DMS53 treated with DMSO at 0.1 percent for 48 hours (cell line): ENCODE measurements at regions not wholly inside any gene's neighbourhood (a gene's known extent, or its start where the extent isn't known, plus 50 kb on each side); places are given as distances from the start of the nearest gene placed in this dataset.
"Not testable (repeated sequence)": the region's sequence is repeated elsewhere in the genome, so short reads cannot be mapped to it uniquely, and the experiment has no call there.

Experiments used
- DNase-seq: peaks from one replicate; lab custom pipeline; 2025; ENCODE audit not compliant: unreplicated experiment; lab: John Stamatoyannopoulos, UW

DNA sequence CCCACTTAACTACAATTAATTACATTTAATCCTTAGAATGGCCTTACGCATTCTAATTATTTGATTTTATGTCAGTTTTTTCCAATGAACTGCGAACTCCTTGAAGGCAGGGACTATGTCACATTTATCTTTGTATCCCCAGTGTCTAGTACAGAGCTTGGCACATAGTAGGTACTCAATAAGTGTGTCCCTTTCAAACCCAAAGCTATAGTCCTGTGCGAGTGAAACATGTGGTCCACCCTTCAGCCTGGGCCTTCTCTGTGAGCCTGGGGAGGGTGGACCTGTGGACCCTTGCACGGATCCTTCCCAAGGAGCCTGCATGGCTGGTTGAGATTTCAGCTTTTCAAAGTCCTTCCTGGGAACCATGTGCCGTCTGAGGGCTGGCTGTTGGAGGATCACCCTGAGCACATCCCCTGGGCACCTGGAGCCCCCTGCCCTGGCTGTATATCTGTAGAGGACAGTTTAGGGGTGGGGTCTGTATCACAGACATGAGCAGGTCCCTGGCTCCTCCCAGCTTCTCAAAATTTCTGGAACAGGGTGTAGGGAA, 103.1 kb downstream of the IER5 start:
- no peak for DNase-seq

DNA sequence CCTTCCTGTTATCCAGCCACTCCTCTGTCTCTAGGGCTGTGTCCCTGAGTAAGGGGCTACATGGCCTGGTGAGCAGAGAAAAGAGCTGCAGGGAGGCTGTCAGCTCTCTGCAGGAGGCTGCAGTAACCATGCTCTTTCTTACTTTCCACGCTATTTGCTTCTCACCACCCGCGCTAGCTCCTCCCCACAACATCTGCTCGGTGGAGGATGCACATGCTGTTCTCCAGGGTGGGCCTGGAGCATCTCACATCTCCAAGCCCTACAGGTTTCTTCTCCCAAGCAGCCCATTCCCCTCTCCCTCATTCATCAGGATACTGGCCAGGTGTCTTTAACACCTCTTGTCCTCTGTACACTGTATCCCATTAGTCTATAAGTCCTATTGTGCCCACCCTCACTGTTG, 103.8 kb downstream of the IER5 start:
- DNase-seq: no peak

DNA sequence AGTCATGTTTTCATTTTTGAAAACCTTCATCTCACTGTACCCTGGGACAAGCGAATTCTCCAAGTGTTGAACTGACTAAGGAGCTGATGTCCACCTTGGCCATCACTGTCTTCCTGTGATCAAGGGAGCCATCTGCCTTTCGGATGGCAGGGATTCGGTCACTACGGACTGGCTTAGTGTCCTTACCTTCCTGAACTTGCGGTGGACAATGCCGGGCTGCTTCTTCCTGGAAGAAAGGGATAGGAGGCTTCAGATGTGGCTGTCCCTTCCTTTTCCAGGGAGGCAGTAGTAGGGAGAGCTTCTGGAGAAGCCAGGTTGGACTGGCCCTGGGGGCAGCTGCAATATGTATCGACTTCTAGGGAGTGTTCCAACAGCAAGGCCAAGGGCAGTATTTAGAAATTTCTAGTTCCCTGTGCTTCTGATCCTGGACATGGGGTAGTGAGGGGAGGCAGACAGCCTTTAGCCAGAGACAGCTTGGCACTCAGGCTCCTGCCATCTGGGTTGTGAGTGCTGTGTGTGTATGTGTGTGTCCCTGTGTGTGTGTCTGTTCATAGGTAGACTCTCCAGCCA, 114.6 kb downstream of the IER5 start:
- DNase-seq: no peak

DNA sequence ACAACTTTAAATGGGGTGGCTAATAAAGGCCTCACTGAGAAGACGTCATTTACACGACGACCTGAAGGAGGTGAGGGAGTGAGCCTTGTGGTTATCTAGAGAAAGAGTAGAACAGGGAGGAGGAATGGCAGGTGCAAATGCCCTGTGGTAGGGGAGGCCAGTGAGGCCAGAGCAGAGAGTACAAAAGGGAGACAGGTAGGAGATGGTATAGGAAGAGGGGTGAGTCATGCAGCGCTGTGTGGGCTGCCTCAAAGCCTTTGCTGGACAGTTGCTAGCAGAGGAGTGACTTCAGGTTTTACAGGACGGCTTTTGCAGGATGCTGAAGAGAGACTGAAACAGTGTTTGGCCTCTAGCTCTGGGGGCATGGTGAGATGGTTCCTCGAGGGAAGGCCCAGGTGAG, 116.0 kb downstream of the IER5 start:
- DNase-seq: no peak

DNA sequence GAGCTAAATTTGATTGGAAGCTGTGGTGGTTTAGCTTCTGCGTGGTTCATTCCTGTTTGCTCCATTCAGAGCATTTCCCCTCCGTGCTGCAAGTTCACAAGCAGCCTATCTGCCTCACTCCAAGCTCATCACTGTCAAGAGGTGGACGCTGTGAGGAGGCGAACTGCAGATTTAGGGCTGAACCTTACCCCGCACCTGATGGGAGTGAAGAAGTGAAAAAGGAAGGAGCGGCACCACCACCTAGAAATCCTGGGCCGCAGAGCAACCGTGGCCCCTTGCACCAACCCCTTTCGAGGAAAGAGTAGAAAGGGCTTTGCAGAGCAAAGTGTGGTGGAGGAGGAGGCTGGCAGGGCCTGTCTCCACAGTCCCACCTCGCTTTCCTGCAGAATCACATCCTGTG, 117.4 kb downstream of the IER5 start:
- no peak for DNase-seq

DNA sequence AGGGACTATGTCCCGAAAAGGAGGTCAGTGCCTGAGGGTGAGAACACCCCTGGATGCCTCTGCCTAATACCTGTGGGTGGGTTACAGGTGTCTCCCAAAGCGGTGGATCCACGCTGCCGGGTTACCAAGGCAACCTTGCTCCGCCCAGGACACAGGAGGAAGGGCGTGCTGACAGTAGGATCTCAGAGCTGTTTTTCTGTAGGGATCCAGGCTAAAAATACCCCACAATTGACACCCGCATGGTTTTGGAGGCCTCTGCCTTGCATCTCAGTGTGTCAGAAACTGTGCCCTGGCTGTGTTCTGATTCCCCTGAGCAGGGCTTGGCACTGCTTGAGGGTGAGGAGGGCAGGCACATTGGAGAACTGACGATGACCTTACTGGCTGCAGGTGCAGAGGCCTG, 118.0 kb downstream of the IER5 start:
- DNase-seq: no peak

DNA sequence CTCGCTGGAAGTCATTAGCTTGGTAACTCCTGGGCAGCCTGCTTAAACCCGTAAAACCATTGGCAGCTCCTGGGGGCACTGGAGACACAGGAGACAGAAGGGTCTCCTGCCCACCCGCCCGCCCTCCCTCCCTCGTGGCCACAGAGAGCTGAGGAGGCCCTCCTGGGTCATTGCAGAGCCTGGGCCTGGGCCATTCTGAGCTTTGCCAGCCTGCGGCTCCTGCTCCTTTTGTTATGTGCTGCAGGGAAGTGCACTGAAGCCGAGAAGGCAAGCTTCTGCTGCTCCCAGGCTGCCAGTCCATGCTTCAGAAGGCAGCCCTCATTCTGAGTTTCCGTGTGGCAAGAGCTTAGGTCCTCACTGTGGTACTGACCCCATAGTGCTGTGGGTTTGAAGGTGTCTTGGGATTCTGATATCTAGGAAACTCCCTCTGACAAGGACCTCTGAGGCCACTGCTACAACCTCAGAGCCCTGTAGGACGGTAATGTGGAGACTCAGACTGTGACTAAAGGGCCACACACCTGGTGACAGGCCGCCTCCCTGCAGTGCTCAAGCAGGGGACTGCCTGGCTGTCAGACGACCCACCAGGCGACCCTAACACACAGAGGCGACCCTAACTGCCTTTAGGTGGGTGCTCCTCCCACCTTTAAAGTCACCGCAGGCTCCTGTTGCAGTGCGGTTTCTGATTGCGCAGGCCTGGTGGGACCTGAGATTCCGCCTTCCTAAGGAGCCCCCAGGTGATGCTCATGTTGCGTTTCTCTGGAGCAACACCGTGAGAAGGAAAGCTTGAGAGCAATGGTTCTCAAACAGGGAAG, 118.7 kb downstream of the IER5 start:
- DNase-seq: no peak

DNA sequence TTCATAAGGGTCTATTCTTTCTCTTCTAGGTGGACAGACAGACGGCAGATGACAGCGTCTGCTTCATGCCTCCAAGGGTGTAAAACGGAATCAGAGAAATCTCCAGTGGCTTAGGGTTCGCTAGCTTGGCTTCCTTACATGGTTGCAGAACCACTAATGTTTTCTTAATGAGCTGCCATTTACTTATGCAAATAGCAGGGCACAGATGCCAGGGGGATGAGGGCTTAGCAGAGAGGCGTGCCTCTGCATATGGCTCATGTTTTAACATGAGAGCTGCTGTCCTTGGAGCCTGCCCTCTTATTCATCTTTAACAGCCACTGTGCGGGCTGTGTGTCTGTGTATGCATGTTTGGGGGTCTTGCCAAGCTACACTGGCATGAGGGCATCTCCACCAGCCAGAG, 119.6 kb downstream of the IER5 start:
- DNase-seq: no peak

DNA sequence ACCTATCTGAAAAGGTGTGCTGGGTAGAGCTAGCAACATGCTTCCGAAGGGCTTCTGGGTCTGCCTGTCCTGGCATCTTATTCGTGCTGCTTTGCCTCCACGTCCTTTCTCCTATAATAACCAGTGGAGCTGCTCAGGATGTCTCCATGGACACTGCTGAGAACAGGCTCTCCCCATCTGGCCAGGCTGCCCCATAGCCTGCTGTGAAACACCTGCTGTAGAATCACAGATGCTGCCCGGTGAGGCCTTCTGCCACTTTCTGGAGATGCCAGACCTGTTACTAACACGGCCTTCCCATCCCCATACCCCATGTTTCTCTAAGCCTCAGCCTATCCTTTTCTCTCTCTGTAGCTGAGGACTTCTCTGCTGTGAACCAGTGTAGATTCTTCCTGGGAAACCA, 120.5 kb downstream of the IER5 start:
- no peak for DNase-seq

DNA sequence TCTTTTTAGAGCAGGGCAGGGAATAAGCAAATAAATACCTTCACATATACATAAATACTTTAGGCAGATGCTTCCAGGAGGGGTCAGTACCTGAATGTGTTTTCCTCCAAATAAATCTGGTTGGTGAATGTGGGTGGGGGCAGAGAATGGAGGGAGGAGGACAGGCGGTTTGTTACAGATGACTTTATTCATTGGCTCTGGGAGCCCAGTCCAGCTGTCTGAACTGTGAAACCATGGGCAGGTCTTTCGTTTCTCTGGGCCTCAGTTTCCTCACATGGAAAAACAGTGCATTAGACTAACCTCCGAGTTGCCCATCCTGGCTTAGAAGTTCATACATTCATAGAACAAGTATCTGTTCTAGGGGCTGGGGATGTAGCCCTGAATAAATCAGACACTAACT, 124.6 kb downstream of the IER5 start:
- DNase-seq: no peak

DNA sequence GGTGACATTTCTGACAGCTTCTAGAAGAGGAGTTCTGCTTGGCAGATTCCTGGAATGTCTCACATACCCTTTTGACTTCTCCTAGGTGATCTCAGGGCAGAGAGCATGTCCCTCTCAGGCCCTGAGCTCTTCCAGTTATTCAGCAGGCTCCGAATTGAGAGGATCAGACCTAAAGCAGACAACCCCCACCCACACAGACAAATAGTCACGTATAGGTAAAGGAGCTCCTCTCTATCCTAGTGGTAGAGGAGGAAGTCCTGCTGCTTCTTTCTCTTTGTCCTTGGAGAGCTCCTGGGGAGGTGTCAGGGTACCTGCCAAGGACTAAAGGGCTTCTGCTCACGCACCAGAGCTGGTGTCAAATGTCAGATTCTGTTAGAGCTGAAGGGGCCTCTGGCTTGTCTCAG, 128.1 kb downstream of the IER5 start:
- no peak for DNase-seq

DNA sequence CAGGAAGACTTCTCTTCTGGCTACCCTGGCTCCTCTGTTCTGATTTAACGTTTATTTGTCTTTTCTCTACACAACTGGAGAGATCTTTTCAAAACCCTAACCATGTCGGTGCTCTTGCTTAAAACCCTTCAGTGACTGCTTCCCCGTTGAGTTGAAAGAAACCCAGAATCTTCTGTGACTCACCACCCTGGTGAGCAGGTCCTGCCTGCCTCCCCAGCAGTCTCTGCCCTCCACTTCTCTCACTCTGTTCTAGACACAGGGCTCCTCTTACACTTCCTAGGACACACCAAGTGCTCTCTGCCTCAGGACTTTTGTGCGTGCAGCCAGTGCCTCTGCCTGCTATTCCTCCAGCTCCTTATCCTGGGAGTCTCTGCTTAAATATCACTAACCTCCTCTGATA, 131.4 kb downstream of the IER5 start:
- DNase-seq: no peak

DNA sequence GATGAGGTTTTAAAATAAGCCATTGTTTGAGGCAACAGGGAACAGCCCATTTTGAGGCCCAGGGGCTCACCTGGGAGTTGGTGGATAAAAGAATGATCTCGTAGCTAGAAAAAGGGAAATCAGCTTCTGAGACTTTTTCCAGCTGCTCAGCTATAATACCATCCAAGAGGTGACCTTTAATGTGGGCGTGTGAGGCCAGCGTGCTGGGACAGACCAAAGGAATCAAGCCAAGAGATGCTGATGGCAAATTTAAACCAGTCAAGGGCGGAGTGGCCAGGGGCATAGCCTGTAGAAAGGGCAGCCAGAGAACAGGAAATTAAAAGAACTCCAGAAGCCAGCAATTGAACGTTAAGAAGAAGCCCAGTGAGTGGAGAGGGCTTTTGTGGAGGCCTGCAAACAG, 132.6 kb downstream of the IER5 start:
- DNase-seq: no peak

DNA sequence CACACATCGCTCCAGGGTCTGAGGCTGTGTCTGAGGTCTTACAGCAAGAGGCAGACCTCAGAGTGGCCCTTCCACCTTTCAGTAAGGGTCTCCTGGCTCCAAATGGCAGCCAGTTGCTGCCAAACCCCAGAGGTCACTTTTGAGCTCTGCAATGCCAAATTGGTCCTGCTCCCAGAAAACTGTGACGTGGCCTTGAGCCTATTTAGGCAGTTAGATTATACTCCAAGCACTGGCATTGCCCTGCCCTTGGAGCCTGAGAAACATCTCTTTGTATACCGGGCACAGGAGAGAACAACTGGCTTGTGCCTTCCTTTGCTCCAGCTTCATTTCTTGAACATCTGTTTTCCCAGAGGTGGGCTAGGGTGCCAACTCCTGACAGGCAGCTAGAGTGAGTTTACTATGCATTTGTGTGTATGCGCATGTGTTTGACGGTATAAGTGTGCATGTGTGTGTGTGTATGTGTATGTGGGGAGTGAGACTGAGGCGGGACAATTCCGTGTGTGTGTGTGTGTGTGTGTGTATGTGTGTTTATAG, 134.5 kb downstream of the IER5 start:
- DNase-seq: no peak

DNA sequence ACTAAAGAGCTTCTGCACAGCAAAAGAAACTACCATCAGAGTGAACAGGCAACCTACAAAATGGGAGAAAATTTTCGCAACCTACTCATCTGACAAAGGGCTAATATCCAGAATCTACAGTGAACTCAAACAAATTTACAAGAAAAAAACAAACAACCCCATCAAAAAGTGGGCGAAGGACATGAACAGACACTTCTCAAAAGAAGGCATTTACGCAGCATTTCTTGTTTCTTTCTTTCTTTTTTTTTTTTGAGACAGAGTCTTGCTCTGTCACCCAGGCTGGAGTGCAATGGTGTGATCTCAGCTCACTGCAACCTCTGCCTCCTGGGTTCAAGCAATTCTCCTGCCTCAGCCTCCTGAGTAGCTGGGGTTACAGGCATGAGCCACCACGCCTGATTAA, 138.2 kb downstream of the IER5 start:
- not testable (repeated sequence) for DNase-seq

DNA sequence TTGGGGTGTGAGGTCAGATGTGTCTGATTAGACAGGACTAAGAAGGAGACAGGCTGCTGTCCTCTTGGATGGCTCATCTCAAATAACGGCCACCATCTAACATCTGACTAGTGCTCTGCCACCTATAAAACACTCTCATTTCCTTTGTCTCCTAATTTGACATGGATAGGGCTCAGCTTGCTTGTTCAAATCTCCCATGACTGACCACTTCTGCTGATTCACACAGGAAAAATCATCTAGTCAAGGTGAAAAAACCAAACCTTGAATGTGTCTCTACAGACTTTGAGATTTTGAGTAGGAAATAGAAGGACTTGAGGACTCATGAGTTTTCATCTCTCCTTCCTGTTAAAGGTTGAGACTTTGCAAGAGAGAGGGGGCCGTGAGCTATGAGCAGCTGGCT, 150.6 kb downstream of the IER5 start:
- DNase-seq: no peak

DNA sequence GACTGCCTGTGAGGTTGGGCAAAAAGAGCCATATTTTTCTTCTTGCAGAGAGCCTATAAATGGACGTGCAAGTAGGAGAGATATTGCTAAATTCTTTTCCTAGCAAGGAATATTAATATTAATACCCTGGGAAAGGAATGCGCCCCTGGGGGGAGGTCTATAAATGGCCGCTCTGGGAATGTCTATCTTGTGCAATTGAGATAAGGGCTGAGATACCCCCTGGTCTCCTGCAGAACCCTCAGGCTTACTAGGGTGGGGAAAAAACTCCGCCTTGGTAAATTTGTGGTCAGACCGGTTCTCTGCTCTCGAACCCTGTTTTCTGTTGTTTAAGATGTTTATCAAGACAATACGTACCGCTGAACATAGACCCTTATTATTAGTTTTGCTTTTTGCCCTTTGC, 157.8 kb downstream of the IER5 start:
- DNase-seq: not testable (repeated sequence)

DNA sequence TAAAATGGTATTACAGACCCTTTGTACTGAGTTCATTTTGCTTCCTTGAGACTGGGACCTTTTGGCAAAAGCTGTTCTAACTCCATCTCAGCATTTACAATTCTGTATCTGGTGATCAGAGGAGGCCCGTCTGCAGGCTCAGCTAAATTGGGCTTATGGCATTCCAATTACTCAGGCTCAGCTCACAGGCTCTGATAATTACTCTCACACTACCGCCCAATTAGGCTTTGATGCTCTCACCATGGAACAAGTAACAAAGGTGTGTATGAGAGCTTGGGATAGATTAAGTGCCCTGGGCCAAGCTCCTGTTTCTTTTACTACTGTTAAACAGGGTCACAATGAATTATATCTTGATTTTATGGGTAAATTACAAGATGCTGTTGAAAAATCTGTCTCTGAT, 159.9 kb downstream of the IER5 start:
- DNase-seq: not testable (repeated sequence)

DNA sequence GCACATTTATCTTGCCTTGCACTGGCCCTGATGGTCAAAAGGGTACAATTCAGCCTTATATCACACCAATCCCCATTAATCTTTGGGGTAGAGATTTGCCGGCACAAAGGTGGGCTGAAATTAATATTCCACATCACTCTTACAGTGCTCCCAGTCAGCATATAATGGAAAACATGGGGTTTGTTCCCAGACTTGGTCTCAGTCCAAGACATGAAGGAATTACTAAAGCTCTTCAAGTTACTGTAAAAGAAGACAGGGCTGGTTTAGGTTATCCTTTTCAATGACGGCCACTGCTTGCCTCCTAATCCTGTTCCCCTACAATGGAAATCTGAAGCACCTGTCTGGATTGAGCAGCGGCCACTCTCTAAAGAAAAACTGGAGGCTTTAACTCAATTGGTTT, 160.7 kb downstream of the IER5 start:
- DNase-seq: no peak

DNA sequence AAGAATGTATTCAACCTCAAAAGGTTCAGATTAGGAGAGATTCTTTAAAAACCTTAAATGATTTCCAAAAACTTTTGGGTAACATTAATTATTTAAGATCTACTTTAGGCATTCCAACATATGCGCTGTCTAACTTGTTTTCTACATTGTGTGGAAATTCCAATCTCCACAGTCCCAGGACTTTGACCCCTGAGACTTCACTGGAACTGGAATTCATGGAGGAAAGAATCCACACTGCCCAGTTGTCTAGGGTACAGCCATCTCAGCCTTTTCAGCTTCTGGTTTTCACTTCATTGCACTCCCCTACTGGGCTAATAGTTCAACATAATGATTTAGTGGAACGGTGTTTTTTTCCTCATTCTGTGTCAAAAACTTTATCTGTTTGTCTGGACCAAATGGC, 161.5 kb downstream of the IER5 start:
- DNase-seq: no peak

DNA sequence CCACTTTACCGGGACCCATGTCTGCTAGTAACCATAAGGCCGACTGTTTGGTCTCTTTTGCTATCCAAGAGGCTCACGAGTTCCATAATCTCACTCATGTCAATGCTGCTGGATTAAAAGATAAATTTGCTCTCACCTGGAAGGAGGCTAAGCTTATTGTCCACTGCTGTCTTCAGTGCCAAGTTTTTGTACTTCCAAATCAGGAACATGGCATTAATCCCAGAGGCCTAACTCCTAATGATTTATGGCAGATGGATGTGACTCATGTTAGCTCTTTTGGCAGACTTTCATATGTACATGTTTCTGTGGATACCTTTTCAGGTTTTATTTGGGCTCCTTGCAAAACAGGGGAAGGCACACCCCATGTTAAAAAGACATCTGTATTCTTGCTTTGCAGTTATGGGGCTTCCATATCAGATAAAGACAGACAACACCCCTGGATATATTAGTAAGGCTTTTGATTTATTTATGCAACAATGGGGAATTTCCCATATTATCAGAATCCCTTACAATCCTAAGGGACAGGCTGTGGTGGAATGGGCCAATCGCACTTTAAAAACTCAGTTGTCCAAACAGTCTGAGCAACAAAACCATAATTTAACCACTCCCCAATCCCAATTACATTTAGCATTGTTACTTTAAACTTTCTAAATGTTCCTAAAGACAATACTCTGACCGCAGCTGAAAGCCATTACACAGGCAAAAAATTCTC, 162.7 kb downstream of the IER5 start:
- no peak for DNase-seq

DNA sequence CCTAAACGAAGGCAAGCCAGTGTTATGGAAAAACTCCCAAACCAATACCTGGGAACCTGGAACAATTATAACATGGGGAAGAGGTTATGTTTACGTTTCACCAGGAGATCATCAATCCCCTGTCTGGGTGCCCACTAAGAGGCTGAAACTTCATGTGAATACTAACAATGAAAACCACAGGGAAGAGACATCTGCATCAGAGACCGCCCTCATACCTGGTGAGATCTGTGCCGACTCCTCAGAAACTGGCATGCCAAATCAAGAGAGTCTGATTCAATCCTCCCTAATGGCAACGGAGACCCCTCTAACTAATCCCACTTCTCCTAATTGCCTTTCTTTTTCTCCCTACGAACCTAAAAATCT, 163.2 kb downstream of the IER5 start:
- no peak for DNase-seq
